Stimulated activated naive CD8-positive, alpha-beta T cell treated with anti-CD3 and anti-CD28 coated beads, Interleukin-15, amount 100 ng/mL, for 72 hours (primary cell): ENCODE measurements at regions not wholly inside any gene's neighbourhood (a gene's known extent, or its start where the extent isn't known, plus 50 kb on each side); places are given as distances from the start of the nearest gene placed in this dataset.

Experiments used
- ATAC-seq: fragments of 150-1000 bp; cut with Tn5 transposase; 2 replicates; pipeline ENCODE4 v1.10.0; 2021; ENCODE audit warnings: mild to moderate bottlenecking, moderate library complexity
- DNase-seq, 2 donors: peaks; one replicate each; pipeline ENCODE4 v3.0.0; 2021 to 2022
- H3K27ac Mint-ChIP-seq, 2 donors: one replicate each; pipeline ENCODE4 v1.8.0; 2022; ENCODE audit warnings: mild to moderate bottlenecking in 2 of 2, mixed read lengths in 2 of 2, moderate library complexity in 2 of 2
- H3K27me3 Mint-ChIP-seq: one replicate; pipeline ENCODE4 v1.8.0; 2022; ENCODE audit warnings: mixed read lengths
- H3K4me1 Mint-ChIP-seq: one replicate; pipeline ENCODE4 v1.8.0; 2022; ENCODE audit warnings: mild to moderate bottlenecking, mixed read lengths
- H3K4me3 Mint-ChIP-seq, 2 donors: one replicate each; pipeline ENCODE4 v1.8.0; 2022; ENCODE audit warnings: mild to moderate bottlenecking in 2 of 2, mixed read lengths in 2 of 2, moderate library complexity in 1 of 2
- H3K9me3 Mint-ChIP-seq, 2 donors: one replicate each; pipeline ENCODE4 v1.8.0; 2022; ENCODE audit warnings: mixed read lengths in 2 of 2

DNA sequence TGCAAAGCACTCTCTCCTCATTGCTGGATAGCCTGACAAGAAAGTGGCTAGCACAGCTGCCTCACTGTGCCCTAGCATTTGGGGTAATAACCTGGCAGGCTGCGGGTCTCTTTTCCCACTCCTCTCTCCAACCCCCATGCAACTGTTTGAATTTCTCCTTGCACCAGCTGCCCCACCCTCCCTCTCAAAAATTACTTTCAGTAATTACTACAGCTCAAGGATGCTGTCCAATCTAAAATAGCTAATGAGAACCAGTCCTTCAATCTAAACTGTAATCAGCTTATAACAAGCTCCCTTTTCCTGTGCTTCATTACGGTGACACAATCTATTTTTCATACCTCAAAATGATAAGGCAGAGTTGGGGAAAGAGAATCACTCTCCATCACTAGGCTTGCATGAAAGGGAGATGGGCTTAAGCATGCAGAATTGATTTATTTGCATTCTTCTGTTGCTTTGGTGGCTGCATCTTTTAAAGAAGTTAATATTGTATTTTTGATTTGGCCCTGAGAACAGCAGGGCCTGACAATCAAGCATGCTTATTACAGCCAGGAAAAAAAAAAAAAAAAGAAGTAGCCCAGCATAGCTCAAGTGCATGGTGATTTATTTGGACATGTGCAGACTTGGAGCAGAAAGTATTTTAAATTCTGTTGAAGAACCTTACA lies 881.8 kb downstream of the SLC4A3 start:
- DNase-seq (no peak), ATAC-seq (no peak)
- no peak overlapping the region for H3K27ac Mint-ChIP-seq
- no peaks in the 10 kb centered on the region for H3K4me1 Mint-ChIP-seq
- peaks cover 0 to 7% of the 10 kb centered on the region in 2 donors for H3K9me3 Mint-ChIP-seq
- no peak overlapping the region for H3K4me3 Mint-ChIP-seq
- H3K27me3 Mint-ChIP-seq: no peaks in the 10 kb centered on the region

DNA sequence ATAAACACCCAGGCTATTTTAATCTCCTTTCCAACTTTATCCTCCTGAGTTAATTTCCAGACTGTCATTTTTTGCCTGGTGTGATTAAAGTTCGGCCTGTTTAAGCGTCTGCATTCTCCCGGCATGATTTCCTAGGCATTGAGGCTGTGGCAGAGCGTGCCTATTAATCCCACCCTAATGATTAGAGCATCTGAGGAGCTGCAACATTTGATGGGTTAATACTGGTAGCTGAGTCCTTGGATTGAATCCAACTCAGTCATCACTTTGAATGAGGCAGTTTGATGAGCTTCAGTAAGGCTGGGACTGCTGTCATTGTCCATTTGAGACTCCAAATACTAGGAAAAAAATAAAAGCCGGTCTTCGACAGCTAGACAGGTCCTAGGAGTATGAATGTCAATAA lies 882.5 kb downstream of the SLC4A3 start:
- H3K9me3 Mint-ChIP-seq: peaks cover 0 to 7% of the 10 kb centered on the region in 2 donors
- H3K27ac Mint-ChIP-seq: no peak overlapping the region
- H3K4me3 Mint-ChIP-seq: no peak overlapping the region
- H3K27me3 Mint-ChIP-seq: no peaks in the 10 kb centered on the region
- no peak for ATAC-seq
- no peak for DNase-seq
- no peaks in the 10 kb centered on the region for H3K4me1 Mint-ChIP-seq

DNA sequence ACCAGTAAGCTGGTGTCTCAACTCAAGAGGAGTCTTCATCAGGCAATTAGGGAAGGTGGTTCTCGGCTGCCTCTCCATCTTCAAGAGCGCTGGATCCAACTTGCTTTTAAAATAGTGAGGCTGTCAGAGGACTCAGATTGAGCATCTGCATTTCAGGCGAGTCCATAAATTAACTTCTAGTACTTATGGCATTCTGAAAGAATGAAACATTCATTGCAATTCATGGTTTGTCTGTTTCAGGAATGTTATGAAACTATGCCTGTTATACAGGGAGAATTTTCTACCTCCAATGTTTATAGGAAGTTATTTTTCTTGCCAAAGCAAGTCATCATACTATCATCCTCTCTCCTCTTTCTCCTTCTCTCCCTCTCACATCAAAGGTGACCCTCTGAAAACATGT lies 883.2 kb downstream of the SLC4A3 start:
- H3K4me3 Mint-ChIP-seq: no peak overlapping the region
- no peaks in the 10 kb centered on the region for H3K27me3 Mint-ChIP-seq
- ATAC-seq (no peak), DNase-seq (no peak)
- H3K27ac Mint-ChIP-seq: no peak overlapping the region
- H3K9me3 Mint-ChIP-seq: peaks cover 0 to 7% of the 10 kb centered on the region in 2 donors
- H3K4me1 Mint-ChIP-seq: no peaks in the 10 kb centered on the region

DNA sequence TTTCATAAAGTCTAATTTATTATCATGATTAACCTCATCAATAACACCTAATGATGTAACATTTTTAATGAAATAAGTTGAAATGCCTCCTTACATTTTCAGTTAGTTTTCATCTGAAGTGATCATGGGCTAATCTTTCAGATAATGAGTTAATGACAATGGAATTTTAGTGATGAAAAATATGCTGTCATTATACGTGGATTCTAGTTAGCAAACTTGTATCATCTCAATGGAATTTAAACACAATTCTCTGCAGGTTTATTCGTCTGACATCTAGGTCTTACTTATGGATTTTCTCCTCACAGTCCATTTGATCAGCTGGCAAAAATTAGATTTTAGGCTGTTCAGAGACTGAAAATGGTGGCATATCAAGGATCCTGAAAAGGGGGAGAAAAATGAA lies 885.0 kb downstream of the SLC4A3 start:
- DNase-seq (no peak), ATAC-seq (no peak)
- Mint-ChIP-seq H3K27ac (no peak overlapping the region), H3K4me3 (no peak overlapping the region), H3K4me1 (no peaks in the 10 kb centered on the region), H3K27me3 (no peaks in the 10 kb centered on the region), H3K9me3 (peaks cover 0 to 5% of the 10 kb centered on the region in 2 donors)

DNA sequence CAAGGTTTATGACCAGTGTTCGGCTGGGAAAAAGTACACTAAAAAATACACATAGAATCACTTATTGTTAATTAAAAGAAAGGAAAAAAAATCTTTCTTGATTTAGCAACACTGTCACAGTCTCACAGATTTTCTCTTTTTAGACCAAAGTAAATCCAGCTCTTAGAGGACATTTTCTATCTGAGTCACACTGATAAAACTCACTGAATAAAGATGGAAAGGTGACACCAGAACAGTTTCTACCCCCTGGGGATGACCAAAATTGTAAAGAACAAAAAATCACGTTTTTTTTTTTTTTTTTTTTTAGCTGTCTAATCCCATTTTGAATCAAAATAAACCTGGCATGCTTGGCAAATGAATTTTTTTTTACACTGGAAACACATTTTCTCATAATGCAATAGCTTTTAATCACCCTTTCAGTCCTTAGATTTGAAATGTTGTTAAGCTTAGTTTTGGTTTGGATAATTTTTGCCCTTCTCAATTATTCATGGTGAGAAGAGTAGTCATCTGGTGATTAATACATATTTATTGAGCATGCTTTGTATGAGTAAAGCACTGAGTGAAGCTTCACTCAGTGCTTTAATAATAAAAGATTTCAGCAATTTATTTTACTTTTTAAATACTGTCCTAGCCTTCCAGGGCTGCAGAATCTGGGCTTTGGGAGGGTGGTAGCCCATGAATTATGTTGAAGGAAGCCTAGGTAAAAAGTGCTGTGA lies 886.3 kb downstream of the SLC4A3 start:
- Mint-ChIP-seq H3K27me3 (no peaks in the 10 kb centered on the region), H3K4me1 (no peaks in the 10 kb centered on the region), H3K27ac (no peak overlapping the region), H3K4me3 (no peak overlapping the region), H3K9me3 (no peaks in the 10 kb centered on the region)
- DNase-seq (no peak), ATAC-seq (no peak)

DNA sequence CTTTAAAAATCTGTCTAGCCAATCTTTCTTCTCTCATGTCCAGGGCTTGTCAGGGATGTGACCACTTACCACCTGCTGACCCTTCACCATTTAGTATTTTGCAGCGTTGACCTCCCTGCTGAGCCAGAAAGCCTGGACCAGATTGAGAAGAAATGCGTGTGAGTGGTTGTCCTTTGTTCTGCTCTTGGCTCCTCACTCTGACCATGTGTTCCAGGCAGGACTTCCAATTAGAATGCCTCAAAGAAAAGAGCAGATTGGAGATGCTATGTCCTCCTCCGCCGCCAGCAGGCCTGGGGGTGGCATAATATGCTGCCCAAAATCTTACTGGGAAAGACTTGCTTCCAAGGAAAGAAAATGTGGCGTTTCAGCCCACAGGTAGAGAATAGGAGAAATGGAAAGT lies 894.1 kb downstream of the SLC4A3 start:
- H3K9me3 Mint-ChIP-seq: peaks cover 0 to 7% of the 10 kb centered on the region in 2 donors
- ATAC-seq (no peak), DNase-seq (no peak)
- no peaks in the 10 kb centered on the region for H3K27me3 Mint-ChIP-seq
- H3K4me3 Mint-ChIP-seq: no peak overlapping the region
- no peak overlapping the region for H3K27ac Mint-ChIP-seq
- H3K4me1 Mint-ChIP-seq: no peaks in the 10 kb centered on the region

DNA sequence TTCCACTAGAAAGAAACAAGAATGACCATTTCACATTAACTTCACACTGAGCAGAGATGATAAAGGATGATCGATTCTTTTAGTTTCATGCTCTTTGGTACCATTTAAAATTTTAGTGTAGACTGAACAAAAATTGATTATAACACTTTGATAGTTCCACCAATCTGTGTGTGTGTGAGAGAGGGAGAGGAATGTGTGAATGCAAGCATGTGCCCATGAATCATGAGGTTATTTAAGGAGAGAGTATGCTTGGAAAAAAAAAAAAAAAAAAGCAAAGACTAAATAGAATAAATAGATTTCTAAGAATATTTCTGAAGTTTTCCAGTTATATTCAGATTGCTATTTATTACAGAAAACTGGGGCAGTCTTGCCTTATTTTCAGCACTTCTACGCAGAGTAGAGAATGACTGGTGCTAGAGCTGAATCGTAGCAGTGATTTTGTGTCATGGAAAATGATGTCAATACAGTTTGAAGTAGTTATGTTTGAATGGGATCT lies 900.8 kb downstream of the SLC4A3 start:
- Mint-ChIP-seq H3K27ac (no peak overlapping the region), H3K9me3 (peaks cover 8 to 22% of the 10 kb centered on the region in 2 donors)

DNA sequence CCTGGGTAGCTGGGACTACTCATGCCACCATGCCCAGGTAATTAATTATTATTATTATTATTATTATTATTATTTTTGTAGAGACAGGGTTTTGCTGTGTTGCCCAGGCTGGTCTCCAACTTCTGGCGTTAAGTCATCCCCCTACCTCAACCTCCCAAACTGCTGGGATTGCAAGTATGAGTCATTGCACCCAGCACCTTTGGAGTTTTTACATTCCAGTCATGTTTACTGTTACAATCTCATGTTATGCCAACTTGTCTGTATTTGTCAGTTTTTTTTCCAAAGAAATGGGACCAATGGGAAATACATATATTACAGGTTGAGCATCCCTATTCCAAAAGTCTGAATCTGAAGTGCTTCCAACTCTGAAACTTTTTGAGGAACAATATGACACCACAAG lies 903.8 kb downstream of the SLC4A3 start:
- no peaks in the 10 kb centered on the region for H3K27me3 Mint-ChIP-seq
- ATAC-seq (no peak), DNase-seq (no peak)
- no peak overlapping the region for H3K4me3 Mint-ChIP-seq
- peaks cover 12 to 15% of the 10 kb centered on the region in 2 donors for H3K9me3 Mint-ChIP-seq
- no peaks in the 10 kb centered on the region for H3K4me1 Mint-ChIP-seq
- no peak overlapping the region for H3K27ac Mint-ChIP-seq

More for the DNA sequence above, 900.8 kb downstream of the SLC4A3 start:
- no peak for DNase-seq
- Mint-ChIP-seq H3K4me1 (no peaks in the 10 kb centered on the region), H3K27me3 (no peaks in the 10 kb centered on the region), H3K4me3 (no peak overlapping the region)
- no peak for ATAC-seq

DNA sequence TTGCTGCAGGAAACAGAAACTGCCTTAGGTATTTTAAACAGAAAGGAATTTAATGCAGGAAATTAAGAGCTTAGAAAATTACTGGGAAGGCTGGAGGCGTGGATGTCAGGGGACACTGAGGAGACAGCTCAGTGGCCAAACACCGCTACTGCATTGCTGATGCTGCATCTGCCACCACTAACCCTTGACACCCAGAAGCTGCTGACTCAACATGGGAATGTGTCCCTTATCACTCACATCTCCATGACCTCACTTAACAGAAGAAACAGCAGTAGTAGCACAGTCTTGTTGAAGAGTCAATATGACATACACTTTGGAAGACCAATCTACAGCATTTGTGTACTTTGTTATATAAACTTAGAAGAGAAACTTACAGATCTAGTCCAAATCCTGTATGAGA lies 906.1 kb downstream of the SLC4A3 start:
- Mint-ChIP-seq H3K4me1 (no peaks in the 10 kb centered on the region), H3K4me3 (no peak overlapping the region), H3K27ac (no peak overlapping the region), H3K27me3 (no peaks in the 10 kb centered on the region), H3K9me3 (peaks cover 12 to 15% of the 10 kb centered on the region in 2 donors)
- no peak for ATAC-seq
- no peak for DNase-seq

DNA sequence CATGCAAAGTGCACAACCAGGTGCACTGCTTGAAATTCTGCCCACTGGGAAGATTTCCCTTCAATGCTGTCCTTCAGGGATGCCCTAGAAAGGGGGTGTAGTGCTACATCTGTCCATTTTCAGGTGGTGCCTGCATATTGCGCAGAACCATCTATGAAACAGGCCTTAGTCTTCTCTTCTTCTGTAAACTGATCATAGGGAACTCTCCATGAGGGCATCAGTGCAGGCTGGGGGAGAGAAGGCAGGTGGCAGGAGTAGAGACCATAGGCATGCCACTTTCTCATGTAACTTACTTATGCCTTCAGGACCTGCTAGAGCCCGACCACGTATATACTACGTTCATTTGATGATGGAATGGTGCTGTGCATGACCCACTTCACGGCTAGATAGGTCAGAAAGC lies 912.1 kb downstream of the SLC4A3 start:
- Mint-ChIP-seq H3K4me1 (no peaks in the 10 kb centered on the region), H3K4me3 (no peak overlapping the region), H3K9me3 (peaks cover 0 to 7% of the 10 kb centered on the region in 2 donors), H3K27ac (no peak overlapping the region), H3K27me3 (no peaks in the 10 kb centered on the region)
- DNase-seq (no peak), ATAC-seq (no peak)

DNA sequence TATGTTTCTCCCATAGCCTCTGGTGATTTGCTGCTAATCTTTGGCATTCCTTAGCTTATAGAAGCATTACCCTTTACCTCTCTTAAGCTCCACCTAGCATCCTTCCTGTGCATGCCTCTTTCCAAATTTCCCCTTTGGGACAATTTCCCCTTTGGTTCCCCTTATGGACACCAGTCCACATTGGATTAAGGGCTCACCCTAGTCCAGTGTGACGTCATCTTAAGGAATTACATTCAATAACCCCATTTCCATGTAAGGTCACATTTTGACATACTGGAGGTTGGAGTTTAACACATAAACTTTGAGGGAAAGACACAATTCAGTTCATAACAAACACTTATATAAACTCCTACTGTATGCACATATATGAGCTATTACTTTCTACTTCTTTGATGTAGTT lies 916.6 kb downstream of the SLC4A3 start:
- Mint-ChIP-seq H3K4me3 (no peak overlapping the region), H3K27me3 (no peaks in the 10 kb centered on the region), H3K9me3 (peaks cover 0 to 13% of the 10 kb centered on the region in 2 donors), H3K4me1 (no peaks in the 10 kb centered on the region), H3K27ac (no peak overlapping the region)
- no peak for ATAC-seq
- no peak for DNase-seq

DNA sequence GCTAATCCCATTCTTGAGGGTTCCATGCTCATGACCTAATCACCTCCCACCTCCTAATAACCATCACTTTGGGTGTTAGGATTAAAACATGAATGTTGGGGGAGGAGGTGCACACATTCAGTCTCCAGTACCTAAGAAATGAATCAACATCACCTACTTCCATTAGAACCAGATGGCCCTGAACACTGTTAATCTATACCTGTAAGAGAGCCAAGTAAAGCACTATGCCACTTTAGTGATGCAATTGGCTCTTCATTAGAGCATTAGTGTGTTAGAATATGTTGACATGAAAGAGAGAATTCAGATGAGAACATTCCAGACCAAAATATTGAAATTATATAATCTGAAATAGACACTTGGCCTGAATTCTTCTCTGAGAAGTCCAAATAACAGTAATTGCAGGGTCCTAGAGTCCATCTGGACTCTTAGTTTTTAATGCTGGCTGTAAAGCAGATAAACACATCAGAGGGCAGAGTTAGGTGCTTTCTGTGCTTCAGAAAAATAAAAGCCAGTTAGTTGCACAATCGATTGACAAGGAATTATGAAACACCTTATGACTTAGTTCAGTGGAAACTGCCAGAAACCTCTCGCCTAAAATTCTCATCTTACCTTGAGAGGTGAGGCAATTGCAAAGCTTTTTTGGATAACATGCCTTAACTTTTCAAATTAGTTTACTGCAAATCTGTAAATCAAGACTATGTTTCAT lies 923.7 kb downstream of the SLC4A3 start:
- Mint-ChIP-seq H3K27ac (no peak overlapping the region), H3K27me3 (no peaks in the 10 kb centered on the region), H3K4me3 (no peak overlapping the region), H3K4me1 (no peaks in the 10 kb centered on the region), H3K9me3 (peaks cover 0 to 14% of the 10 kb centered on the region in 2 donors)
- ATAC-seq: no peak
- no peak for DNase-seq

DNA sequence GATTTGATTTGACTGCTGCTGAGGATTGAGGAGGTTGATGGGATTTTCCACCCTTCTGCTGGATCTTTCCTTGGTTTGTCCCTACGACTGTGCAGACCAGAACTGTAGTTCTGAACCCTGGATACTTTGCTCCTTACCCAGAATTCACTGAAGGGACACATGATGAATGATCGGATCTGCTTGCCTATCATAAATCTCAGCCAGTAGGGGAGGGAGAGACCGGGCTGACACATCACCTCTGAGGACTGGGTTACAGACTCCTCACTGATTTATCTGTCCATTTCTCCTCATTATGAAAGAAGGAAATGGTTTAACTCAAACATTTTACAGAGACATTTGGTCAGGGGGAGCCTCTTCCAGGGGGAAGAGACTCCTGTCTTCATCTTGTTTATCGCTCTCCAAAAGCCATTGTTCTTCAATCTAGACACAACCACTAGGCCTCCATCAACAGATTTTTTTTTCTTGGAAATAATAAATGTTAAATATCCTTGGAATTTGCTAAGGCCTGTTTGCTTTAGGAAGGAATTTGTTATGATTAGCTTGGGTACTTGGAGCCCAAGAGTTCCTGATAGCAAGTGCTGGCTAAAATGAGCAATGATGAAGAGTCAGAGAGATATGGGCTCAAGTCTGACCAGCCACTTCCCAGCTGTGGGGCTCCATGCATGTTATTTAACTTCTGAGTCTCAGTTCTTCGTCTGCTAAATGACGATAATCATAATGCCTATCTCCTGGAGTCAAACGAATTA lies 925.5 kb downstream of the SLC4A3 start:
- no peak for DNase-seq
- no peak for ATAC-seq
- H3K27me3 Mint-ChIP-seq: no peaks in the 10 kb centered on the region
- no peaks in the 10 kb centered on the region for H3K4me1 Mint-ChIP-seq
- no peak overlapping the region for H3K27ac Mint-ChIP-seq
- peaks cover 0 to 7% of the 10 kb centered on the region in 2 donors for H3K9me3 Mint-ChIP-seq
- no peak overlapping the region for H3K4me3 Mint-ChIP-seq

DNA sequence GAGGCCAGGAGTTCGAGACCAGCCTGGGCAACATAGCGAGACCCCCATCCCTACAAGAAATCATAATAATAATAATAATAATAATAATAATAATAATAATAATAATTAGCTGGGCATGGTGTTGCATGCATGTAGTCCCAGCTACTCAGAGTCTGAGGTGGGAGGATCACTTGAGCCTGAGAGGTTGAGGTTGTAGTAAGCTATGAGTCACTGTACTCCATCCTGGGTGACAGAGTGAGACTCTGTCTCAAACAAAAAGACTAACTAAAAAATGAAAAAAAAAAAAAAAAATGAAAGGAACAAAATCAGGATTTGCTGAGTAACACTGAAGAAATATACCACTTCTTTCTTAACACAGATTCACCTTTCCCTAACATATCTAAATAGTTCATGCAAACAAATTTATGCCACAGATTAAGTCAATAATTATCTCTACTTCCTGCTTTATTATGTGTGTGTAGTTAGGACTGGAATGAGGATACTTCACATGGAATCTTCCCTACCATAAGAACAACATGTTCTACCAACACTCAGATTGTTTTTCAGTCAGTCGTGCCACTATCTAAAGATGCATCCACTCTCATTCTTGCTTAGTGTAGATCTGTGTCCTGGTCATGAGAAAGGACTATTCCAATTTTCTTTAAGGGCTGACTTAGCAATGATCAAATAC lies 928.7 kb downstream of the SLC4A3 start:
- ATAC-seq (no peak), DNase-seq (no peak)
- peaks cover 0 to 15% of the 10 kb centered on the region in 2 donors for H3K9me3 Mint-ChIP-seq
- no peaks in the 10 kb centered on the region for H3K4me1 Mint-ChIP-seq
- no peaks in the 10 kb centered on the region for H3K27me3 Mint-ChIP-seq
- no peak overlapping the region for H3K27ac Mint-ChIP-seq
- no peak overlapping the region for H3K4me3 Mint-ChIP-seq

DNA sequence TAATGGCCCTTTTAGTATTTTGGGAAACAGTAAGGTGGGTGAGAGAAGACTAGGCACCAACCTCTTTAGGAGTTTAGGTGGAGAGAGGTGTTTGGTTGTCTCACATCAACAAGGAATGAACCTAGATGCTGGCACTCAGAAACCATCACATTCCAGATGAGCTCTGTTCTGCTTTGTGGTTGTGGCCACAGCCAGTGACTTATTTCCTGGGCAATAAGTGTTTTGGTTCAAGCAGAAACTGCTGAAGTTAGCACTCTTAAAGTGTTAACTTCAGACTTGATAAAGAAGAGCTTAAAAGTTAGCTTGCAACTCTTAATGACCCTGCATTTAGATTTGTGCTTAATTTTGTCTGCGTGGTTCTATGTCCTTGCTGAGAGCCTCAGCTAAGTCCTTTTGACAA lies 929.2 kb downstream of the SLC4A3 start:
- H3K27me3 Mint-ChIP-seq: no peaks in the 10 kb centered on the region
- DNase-seq (no peak), ATAC-seq (no peak)
- no peak overlapping the region for H3K27ac Mint-ChIP-seq
- no peaks in the 10 kb centered on the region for H3K4me1 Mint-ChIP-seq
- H3K4me3 Mint-ChIP-seq: no peak overlapping the region
- peaks cover 0 to 15% of the 10 kb centered on the region in 2 donors for H3K9me3 Mint-ChIP-seq
